HG02943 (cell line): ENCODE measurements at regions not wholly inside any gene's neighbourhood (a gene's known extent, or its start where the extent isn't known, plus 50 kb on each side); places are given as distances from the start of the nearest gene placed in this dataset.
"Not testable (repeated sequence)": the region's sequence is repeated elsewhere in the genome, so short reads cannot be mapped to it uniquely, and the experiment has no call there.

Experiments
- ATAC-seq: cut with Tn5 transposase; IDR thresholded peaks from one replicate; pipeline ENCODE4 v1.9.1; 2021; ENCODE audit warnings: mild to moderate bottlenecking, low read depth, moderate library complexity; ENCODE audit not compliant: unreplicated experiment

DNA sequence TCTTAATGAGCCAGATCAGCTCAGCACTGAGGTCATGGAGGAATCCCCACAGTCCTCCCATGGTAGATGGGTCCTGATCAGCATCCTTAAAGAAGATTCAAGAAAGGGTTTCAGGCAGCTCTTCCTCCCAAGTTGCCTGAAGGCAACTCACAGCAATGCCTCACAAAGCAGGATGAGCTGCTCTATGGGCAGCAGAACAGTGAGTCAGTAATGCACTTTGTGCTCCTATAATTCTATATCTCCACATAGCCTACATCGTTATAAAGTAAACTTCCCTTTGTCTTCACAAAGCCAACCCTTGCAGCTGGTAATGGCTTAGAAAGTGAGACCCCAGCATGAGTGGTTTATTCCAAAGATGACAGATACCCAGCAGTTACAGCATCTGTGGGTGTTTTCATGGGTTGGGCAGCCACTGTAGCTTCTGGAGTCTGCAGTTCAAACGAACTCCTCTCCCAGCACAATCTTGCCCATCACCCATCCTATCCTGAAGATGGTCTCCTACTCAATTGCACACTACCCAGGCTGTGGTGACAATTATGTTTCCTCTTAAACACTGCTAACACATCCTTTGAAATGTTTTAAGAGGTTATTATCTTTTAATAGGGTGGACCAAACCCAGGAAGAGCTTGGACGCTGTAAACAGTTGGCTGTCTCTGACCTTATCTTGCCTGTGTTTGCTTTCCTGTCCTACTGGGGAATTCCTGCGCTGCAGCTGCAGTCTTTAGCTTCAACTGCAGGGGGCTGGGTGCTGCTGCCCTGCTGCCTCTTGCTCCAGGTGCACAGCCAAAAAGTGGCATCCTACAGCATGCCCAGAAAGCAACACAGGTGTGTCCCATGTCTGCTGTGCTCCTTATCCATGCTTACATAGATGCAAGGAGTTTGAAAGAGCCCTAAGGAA lies 286.9 kb downstream of the ANAPC1 start:
- not testable (repeated sequence) for ATAC-seq

DNA sequence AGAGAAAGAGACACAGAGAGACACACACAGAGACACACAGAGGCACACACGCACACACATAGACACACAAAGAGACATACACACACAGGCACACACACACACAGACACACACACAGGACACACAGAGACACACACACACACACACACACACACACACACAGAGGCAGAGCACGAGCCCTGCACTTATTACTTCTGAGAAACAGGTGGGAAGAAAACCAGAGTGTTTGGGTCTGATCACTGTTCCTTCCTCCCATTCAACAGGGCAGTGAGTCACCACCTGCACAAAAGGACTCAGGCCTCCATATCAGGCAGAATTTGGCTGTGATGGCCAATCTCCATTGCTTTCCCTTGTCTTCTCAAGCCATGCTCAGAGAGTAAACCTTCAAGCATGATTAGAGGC lies 285.0 kb downstream of the ANAPC1 start:
- ATAC-seq: not testable (repeated sequence)

DNA sequence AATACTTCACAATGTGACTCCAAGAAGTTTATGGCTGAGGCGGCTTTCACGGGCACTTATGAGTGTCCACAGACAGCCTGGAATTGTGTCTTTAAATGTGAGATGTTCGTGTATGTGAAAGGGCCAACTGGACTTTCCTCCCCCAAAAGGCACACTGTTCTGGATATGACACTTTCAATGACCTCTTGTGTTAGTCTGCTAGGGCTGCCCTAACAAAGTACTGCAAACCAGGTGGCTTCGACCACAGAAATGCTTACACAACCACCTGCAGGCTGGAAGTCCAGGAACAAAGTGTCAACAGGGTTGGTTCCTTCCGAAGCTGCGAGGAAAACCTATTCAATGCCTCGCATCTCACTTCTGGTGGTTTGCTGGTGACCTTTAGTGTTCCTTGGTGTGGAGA lies 281.7 kb downstream of the ANAPC1 start:
- ATAC-seq: not testable (repeated sequence)

DNA sequence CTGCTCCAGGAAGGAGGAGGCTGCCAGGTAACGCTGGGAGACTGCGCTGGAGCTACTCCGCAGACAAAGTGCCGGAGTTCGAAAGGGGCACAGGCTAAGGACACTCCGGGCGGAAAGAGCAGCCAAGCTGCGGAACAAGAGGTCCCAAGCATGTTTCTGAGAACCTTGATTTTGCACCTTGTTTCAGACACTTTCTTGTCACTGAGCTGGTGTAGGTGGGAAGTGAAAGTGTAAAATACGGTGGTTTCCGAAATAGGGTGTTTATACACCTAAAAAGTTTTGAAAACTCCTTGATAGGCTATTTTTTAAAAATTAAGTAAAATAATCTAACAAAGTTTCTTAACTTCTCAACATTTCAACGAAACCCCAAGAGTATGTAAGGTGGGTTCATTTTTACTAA lies 278.2 kb downstream of the ANAPC1 start:
- not testable (repeated sequence) for ATAC-seq

DNA sequence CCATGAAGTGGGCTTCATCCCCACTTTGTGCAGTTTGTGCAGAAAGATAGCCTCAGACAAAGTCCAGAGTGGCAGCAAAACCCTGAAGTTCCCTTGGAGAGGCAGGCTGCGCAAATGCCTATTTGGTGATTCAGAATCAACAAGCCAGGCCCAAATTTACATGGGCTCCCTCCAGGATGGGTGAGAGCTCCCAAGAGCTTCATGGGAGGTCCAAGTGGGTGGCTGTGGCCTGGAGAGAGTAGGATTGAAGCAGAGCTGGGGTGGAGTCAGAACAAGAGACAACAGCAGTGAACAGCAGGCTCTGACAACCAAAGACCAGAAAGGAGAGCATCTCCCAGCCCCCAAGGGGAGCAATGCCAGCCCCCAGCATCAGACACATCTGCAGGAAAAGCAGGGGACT lies 277.4 kb downstream of the ANAPC1 start:
- ATAC-seq: not testable (repeated sequence)

DNA sequence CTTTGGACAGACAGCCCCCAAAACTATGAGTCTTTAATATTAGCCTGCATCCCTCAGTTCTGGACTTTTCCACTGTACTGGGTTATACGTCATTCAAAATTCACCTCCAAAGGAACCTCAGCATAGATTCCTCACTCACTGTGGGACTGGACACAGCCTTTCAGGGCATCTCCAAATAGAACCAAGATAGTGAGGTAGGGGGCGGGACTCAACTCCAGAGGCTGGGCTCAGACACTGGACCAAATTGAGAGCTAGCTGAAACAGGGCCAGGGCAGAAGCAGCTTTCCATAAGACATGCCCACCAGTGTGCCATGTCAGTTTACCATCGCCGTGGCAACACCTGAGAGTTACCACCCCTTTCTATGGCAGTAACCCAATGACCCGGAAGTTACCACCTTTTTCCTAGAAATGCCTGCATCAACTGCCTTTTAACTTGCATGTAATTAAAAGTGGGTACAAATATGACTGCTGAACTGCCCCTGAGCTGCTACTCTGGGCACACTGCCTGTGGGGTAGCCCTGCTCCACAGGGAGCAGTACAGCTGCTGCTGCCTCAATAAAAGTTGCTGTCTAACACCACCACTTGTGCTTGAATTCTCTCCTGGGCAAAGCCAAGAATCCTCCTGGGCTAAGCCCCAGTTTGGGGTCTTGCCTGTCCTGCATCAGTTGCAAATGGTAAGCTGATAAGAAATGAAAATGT lies 274.7 kb downstream of the ANAPC1 start:
- ATAC-seq: not testable (repeated sequence)

GRCh38 chr2:111610035-111610434 lies 274.0 kb downstream of the ANAPC1 start:
- ATAC-seq: not testable (repeated sequence)

DNA sequence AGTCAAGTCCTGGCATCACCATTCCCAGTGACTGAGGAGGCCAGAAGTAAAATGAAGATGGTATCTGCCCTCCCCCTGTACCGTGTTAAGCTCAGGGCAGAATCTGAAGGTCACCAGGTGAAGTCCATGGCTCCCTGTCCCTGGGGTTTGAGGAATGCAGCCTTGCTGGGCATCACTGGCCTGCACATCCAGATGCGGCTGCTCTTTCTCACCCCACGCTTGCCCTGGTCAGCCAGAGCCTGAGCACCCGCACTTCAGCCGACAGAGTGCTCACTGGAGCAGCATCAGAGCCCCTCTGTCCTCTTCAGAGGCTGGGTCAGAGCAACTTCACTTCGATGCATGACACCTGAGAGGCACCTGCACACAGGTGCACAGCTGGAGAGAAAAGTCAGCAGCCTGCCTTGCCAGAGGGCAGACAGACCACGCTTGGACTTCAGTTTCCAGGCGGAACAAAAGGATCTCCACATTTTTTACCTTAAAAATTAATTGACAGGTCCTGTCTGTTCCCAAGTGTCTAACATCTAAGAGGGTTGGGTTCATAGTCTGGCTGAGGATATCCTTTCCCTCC lies 267.3 kb downstream of the ANAPC1 start:
- ATAC-seq: no peak

- no peak for ATAC-seq
Measured at GRCh38 chr2:111617299-111618225, 266.4 kb downstream of the ANAPC1 start.

DNA sequence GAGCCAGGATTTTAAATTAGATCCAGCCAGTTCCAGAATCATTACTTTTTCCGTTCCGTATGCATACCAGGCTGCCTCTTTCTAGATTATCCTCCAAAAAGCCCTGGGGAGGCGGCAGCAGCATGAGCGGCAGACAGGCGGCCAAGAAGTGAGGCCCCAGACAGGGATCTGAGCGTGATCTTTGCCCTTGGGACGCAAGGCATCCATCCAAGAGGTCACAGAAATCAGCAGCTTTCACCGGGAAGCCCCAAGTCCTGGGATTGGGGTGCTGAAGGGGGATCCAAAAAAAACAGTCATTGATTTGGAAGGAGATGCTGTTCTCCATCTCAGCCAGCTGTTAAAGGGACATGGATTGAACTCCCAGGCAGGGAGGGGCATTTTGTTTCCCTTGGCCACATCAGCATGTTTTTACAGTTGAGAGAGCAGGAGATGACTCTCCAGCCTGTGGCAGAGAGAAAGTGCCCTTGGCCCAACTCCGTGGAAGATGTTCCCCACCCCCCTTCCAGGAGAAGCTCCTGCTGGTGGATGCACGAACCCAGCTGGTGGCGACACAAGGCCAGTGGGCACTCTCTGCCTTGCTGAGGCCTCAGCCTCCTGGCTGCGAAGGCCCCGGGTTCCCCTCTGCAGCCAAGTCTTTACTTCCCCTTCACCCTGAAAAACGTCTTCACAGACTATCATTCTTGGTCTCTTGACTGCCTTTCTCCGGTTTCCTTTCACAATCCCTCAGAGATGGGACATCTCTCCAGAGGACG lies 265.6 kb downstream of the ANAPC1 start:
- ATAC-seq: no peak

DNA sequence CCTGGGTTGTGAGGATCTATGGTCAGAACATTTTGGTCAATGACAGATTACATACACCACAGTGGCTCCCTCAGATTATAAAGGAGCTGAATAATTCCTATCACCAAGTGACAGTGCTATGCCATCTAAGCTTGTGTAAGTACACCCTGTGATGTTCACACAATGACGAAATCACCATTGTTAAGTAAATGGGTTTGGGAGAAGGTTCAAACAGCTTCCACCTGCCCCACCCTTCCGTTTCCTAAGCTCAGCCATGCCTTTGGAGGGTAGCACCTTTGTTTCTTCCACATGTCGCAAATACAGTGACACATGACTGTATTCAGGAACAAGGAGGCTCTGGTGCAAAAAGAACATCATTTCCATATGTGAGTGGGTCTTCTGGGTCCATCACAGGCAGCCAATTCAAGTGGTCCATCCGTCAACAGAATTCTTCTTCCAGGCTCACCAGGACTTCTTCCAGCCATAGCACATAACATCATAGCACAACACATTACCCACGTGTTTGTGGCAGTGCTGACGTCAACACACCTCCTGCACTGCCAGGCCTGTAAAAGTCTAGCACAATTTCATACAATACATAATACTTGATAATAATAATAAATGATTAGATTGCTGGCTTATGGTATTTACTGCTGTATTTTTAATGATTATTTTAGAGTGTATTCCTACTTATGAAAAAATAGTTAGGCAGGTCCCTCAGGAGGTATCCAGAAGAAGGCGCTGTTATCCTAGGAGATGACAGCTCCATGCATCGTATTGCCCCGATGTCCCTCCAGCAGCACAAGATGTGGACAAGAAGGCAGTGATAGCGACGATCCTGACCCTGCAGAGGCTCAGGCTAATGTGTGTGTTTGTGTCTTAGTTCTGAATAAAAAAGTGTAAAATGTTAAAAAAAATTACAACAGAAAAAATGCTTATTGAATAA lies 264.8 kb downstream of the ANAPC1 start:
- ATAC-seq: no peak

- no peak for ATAC-seq
Measured at GRCh38 chr2:111620281-111620680, 263.7 kb downstream of the ANAPC1 start.

DNA sequence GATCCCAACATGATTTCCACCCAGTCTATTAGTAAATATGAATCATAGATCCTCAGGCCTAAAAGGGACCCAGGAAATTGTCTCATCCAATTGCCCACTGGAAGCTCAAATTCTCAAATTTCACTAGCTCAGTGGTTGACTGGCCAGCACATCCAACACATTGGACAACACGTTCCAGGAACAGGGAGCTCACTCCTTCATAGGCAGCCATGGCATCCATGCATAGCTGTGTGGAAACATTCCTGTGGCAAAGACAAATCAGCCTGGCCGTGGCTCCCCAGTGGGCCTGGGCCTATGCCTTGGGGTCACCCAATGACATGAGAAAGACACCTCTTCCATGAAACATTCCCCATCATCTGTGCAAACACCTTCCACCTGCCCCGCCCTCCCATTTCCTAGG lies 261.1 kb downstream of the ANAPC1 start:
- no peak for ATAC-seq

DNA sequence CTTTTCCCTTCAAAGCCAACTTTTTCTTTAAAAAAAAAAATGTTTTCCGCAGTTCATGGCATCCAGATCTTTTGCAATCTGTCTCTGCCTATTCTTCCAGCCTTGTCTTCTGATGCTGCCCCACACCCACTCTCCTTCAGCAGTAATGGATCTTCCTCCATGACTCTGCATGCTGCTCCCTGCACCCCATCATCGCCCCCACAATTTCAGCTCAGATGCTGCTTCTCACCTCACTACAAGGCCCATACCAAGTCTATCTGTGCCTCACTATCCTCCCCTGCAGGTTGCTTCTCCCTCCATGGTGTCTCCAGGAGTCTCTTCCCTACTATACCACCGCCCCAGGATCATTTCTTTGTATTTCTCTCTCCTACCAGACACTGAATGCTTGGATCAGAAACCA lies 260.6 kb downstream of the ANAPC1 start:
- ATAC-seq: no peak

DNA sequence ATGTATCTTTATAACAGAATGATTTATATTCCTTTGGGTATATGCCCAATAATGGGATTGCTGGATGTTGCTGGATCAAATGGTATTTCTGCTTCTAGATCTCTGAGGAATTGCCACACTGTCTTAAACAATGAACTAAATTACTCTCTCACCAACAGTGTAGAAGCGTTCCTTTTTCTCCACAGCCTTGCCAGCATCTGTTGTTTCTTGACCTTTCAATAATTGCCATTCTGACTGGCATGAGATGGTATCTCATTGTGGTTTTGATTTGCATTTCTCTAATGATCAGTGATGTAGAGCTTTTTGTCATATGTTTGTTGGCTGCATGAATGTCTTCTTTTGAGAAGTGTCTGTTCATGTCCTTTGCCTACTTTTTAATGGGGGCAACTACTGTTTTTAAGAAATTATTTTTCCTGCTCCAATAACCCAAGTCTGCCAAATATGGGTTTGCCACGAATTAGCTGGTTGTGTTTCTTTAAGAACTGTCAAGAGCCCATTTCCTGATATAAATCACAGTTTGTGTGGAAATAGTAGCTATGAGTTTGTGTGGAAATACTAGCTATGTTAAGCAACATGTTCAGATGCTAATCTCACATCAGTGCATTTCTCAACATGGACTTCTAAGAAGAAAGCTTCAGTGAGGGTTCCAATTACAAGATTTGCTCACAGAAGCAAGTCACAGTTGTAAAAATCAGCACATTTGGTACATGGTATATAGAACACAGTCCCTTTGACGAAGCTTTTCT lies 259.4 kb downstream of the ANAPC1 start:
- no peak for ATAC-seq

- ATAC-seq: not testable (repeated sequence)
Measured at GRCh38 chr2:111625157-111625537, 258.8 kb downstream of the ANAPC1 start.

- ATAC-seq: no peak
Measured at GRCh38 chr2:111626037-111626864, 257.7 kb downstream of the ANAPC1 start.
